CD4-positive, alpha-beta T cell treated with Interleukin-1 beta for 1 hour (primary cell): ENCODE measurements at regions not wholly inside any gene's neighbourhood (a gene's known extent, or its start where the extent isn't known, plus 50 kb on each side); places are given as distances from the start of the nearest gene placed in this dataset.
A peak's percentile ranks its signal among the peaks of the same experiment; 100 is the strongest.
"Not testable (repeated sequence)": the region's sequence is repeated elsewhere in the genome, so short reads cannot be mapped to it uniquely, and the experiment has no call there.

Experiments used
- DNase-seq, 2 donors: peaks; one replicate each; pipeline ENCODE4 v3.0.0-alpha.2; 2020 to 2022

- not testable (repeated sequence) for DNase-seq
Measured at GRCh38 chr4:8965896-8966295, 94.3 kb upstream of the HMX1 start.

- DNase-seq, result not testable (repeated sequence)
Measured at GRCh38 chr4:8964201-8964788, 92.7 kb upstream of the HMX1 start.

- DNase-seq, result not testable (repeated sequence)
Measured at GRCh38 chr4:8963533-8963932, 91.9 kb upstream of the HMX1 start.

- peak; percentile 1 to 16 for DNase-seq
Measured at GRCh38 chr4:8961343-8961742, 89.7 kb upstream of the HMX1 start.

GRCh38 chr4:8959471-8959870 is 87.8 kb upstream of the HMX1 start:
- DNase-seq, result not testable (repeated sequence)

GRCh38 chr4:8954001-8954400 is 82.4 kb upstream of the HMX1 start:
- DNase-seq, result not testable (repeated sequence)

- not testable (repeated sequence) for DNase-seq
Measured at GRCh38 chr4:8952791-8953190, 81.2 kb upstream of the HMX1 start.

GRCh38 chr4:8952109-8952508 is 80.5 kb upstream of the HMX1 start:
- DNase-seq, result not testable (repeated sequence)

GRCh38 chr4:8945506-8945905 is 73.9 kb upstream of the HMX1 start:
- not testable (repeated sequence) for DNase-seq

- DNase-seq, result not testable (repeated sequence)
Measured at GRCh38 chr4:8943367-8943766, 71.7 kb upstream of the HMX1 start.

- not testable (repeated sequence) for DNase-seq
Measured at GRCh38 chr4:8942088-8942487, 70.4 kb upstream of the HMX1 start.

GRCh38 chr4:8941492-8941805 is 69.8 kb upstream of the HMX1 start:
- not testable (repeated sequence) for DNase-seq

- DNase-seq, result no peak
Measured at GRCh38 chr4:8940792-8941491, 69.3 kb upstream of the HMX1 start.

- no peak for DNase-seq
Measured at GRCh38 chr4:8939840-8940742, 68.5 kb upstream of the HMX1 start.

GRCh38 chr4:8939160-8939839 is 67.7 kb upstream of the HMX1 start:
- no peak for DNase-seq

GRCh38 chr4:8938623-8939022 is 67.0 kb upstream of the HMX1 start:
- DNase-seq, result no peak

GRCh38 chr4:8938137-8938536 is 66.5 kb upstream of the HMX1 start:
- no peak for DNase-seq

GRCh38 chr4:8932884-8933283 is 61.2 kb upstream of the HMX1 start:
- no peak for DNase-seq

GRCh38 chr4:8928074-8928473 is 56.4 kb upstream of the HMX1 start:
- no peak for DNase-seq

- no peak for DNase-seq
Measured at GRCh38 chr4:8922481-8922880, 50.8 kb upstream of the HMX1 start.

- no peak for DNase-seq
Measured at GRCh38 chr4:8921465-8921864, 49.8 kb upstream of the HMX1 start.
